Activated T-cell treated with anti-CD3 and anti-CD28 coated beads, Interleukin-2, amount 50 U/mL, for 1 hour (primary cell): ENCODE measurements at regions not wholly inside any gene's neighbourhood (a gene's known extent, or its start where the extent isn't known, plus 50 kb on each side); places are given as distances from the start of the nearest gene placed in this dataset.
"Not testable (repeated sequence)": the region's sequence is repeated elsewhere in the genome, so short reads cannot be mapped to it uniquely, and the experiment has no call there.

Source experiments
- DNase-seq: peaks from one replicate; pipeline ENCODE4 v3.0.0-alpha.2; 2020

- no peak for DNase-seq
These were observed 117.5 kb downstream of the SOX4 start for GRCh38 chr6:21710908-21711627.

GRCh38 chr6:21712213-21712612 lies 118.7 kb downstream of the SOX4 start:
- no peak for DNase-seq

- DNase-seq: no peak
These were observed 119.9 kb downstream of the SOX4 start for GRCh38 chr6:21713481-21713880.

DNA sequence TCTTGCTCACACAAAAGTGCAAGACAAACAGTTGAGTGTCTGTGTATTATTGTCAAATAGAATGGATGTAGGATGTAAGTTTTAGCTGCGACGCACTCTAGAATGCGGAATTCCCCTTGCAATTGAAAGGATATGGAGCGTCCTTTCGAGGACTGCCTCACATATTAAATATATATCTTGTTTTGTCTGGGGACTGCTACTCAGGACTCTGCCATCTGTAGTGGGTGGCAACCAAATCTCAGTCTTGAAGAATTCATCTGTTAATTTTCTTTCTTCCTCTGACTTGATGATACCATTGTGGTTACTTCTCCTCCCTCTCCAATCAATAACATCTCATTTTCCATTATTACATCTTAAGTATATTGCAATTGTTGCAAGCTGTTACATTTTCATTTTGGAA lies 121.6 kb downstream of the SOX4 start:
- DNase-seq: no peak

GRCh38 chr6:21722510-21722909 lies 129.0 kb downstream of the SOX4 start:
- DNase-seq: no peak

DNA sequence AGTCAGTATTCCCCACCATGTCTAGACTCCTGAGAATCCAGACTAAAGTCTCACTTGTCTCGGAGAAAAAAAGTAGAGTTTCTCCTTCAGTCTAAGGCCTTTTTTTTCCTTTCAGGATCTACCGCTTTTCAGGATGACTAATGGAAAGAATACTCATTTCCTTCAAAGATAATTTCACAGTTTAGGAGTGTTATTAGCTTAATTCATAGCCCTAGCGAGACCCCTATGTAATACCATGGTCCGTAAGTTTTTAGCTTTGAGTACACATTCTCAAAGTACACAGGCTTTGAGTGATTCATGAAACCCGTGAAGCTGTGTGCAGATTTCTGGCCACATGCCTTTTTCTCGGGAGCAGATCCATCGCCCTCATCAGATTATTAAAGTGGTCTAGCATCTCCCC lies 133.1 kb downstream of the SOX4 start:
- DNase-seq: no peak

GRCh38 chr6:21728141-21728540 lies 134.6 kb downstream of the SOX4 start:
- no peak for DNase-seq

- DNase-seq: no peak
These were observed 135.9 kb downstream of the SOX4 start for GRCh38 chr6:21729431-21729830.

GRCh38 chr6:21730533-21730932 lies 137.0 kb downstream of the SOX4 start:
- no peak for DNase-seq

DNA sequence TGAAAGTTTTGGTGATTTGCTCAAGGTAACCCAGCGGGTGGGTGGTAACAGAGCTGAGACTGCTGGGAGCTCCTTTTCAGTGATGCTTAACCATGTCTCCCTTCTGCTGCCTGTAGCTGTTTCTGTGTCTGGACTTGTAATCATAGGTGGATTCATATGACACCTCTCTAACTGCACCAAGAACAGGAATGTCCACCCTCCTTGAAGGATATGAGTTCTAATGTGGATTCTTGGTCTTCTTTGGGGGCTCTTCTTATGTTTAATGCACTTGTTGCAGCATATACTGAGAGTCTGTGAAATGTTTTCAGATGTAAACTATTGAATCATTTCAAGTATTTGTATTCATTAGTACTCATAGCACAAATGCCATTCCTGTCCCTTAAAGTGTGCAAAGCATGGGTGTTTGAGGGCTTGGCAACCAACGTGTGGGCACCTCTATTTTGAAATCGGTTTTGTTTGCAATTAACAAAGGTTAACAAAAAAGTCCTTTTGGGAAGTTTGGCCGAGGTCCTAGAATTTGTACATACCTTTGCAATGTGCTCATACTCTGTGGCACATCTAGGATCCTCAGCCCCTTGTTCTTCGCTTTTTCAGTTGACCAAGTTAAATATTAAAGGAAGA lies 138.0 kb downstream of the SOX4 start:
- DNase-seq: no peak

GRCh38 chr6:21732032-21732730 lies 138.6 kb downstream of the SOX4 start:
- DNase-seq: not testable (repeated sequence)

DNA sequence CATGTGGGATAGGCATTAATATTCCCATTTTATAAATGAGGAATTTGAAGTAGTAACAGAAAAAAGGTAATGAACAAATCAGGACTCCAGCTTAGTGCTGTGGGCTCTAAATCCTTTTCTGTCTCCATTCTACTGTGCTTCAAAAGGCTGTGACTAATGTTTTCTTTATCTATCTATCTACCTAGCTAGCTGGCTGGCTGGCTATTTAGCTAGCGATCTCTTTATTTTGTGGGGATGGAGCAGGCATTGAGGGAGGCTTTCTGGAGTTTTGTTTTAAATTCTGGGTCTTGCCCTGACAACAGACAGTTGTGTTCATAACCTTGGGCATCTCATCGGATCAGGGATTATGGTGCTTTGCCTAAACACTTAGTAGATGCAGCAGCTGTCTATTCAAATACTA lies 139.2 kb downstream of the SOX4 start:
- DNase-seq: no peak

- DNase-seq: no peak
These were observed 139.8 kb downstream of the SOX4 start for GRCh38 chr6:21733311-21733710.

- DNase-seq: no peak
These were observed 140.7 kb downstream of the SOX4 start for GRCh38 chr6:21734204-21734603.

DNA sequence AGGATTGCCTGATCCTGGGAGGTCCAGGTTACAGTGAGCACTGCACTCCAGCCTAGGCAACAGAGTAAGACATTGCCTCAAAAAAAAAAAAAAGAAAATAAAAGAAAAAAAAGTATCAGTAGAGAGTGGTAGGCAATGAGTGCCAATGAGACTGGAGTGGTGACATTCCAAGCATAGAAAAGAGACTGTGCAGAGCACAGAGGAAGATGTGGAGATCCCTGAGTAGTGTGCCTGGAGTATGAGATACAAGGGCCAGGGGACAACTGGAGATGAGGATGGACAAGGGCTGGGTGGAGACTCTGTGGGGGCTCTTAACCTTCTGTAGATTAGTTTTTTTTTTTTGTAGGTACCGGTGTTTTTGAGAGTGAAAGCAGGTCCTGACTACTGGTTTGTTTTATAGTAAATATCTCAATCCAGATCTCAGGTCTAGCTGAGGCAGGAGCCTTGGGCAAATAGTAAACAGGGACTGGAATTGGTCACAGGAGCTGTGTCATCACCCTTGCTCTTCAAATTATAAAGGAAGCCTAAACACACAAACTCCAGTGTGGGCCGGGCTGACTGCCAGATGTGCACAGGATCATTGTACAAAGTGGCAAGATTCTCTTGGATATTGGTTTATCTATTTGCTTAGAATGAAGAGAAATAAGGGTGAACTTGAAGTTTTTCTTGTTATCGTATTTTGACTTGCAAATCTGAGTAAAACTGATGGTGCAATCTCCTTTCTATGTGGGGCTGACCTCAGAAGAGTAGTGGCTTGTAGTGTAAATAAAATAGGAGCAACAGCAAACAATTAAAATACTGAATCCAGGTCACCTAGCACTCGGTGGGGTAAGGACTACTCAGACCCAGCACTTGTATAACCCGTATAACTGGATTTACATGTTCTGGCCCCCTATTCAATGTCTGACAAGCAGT lies 144.9 kb downstream of the SOX4 start:
- DNase-seq: no peak

DNA sequence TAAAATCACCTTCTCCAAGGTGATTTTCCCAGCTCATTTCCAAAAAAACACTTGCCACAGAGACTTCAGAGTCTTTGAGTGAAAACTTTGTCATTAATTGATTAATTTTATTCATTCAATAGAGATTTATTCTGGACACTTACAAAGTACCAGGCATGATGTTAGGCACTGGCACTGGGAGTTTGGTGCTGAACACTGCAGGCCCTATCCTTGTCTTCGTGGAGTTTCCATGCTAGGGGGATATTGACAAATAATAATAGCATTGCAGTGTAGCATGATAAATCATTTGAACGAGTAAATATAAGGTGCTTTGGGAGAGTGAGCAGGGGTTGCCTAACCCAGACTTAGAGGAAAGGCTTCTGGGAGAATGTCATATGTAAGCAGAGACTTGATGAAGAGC lies 145.7 kb downstream of the SOX4 start:
- no peak for DNase-seq

GRCh38 chr6:21739838-21740237 lies 146.3 kb downstream of the SOX4 start:
- no peak for DNase-seq

DNA sequence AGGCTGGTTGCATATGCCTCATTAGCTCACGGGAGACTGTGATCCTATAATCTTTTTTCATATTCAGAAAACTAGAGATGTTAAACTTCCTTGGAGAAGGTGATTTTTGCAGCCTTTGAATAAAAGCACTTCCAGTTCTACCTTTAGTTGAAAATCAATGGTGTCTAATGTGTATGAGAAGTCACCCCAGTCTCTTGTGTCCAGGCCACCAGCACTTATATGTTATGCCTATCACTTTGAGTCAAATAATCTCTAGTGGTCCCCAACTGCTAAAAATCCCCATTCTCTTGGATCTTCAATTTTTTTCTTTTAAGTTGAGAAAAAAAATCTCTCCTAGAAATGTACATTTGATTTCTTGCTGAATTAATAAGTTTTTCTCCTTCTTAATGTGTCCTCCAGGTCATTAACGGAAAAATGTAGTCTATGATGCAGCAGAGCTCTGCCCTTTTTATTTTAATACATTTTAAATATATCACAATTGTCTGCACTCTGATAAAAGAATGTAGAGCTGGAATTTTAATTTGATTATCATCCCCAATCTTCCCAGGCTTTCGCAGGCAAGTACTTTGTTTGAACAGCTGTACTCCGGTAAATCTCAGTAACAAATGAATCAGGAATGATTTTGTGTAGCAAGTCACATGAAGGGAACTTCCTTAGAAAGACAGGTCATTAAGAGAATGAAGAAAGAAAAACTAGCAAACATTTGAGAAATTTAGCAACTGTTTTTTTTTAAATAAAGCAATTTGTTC lies 147.0 kb downstream of the SOX4 start:
- no peak for DNase-seq

DNA sequence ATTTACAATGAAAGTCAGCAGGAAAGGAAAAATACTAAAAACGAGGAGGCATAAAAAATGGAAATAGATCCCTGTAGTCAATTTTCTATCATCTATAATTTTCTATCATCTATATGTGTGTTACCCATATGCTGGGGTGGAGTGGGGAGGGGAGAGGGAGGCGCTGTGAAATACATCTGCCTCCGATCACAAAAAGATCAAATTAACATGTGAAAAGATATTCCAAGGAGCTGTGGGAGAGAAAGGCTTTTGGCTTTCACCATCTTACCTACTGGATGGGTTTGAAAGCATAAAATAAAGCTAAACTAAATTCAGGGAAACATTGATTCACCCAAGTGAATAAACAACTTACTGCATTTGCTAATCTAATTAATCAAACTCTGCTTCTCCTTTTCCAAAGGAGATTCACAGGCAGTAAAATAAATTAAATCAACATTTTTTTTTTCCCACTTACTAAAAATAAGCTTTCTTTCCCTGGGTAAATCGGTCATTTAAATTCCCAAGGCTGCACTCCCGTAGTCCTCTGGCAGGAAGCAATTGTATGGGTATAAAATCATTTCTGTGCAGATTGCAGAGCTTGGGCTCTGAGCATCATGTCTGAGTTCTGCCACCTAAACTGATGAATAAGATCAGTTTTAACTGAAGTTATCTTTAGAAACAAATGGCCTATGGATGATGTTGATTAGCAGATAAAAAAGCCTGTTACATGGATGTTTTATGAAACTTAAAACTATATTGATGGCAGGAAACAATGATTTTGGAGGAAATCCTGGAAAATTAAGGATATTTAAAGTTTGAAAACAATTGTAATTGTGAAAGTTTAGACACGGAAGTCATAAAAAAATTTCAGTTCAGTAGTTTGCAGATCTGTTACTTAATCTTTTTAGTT lies 147.9 kb downstream of the SOX4 start:
- DNase-seq: no peak

DNA sequence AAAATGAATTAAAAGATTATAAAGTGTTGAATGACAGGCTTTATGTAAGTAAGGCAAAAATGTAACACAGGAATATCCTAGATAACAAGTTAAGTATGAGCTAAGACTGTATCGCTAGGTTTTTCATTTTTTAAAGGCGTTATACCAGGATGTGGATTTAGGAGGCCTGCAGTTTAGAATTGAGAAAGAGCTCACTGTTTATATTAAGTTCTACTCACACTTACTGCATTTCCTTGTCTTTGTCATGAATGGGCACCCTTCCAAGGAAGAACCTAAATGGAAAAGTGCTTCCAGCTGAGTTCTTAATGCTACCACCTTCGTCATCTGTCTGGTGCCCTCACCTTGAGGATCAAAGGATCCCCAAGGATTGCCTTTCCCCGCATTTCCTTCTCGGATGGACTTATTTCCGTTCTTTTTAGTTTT lies 148.7 kb downstream of the SOX4 start:
- no peak for DNase-seq

DNA sequence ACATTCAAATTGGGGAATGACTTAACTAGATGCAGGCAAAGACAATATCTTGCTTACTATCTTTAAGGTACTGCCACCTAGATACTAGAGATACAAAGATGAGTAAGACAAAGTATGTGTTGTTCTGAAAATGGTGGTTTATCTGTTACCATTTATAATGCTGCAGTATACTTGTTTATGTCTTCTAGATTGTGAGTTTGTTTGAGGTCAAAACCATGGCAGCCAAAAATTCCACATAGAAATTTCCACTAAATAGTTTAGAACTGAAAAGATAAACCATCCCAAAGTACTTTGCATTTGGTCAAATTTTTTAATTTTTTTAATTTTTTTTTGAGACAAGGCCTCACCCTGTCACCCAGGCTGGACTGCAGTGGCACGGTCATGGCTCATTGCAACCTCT lies 150.8 kb downstream of the SOX4 start:
- no peak for DNase-seq
